ENCODE measurements at regions not wholly inside any gene's neighbourhood (a gene's known extent, or its start where the extent isn't known, plus 50 kb on each side); places are given as distances from the start of the nearest gene placed in this dataset.

GRCh38 chr13:91162589-91162988 is 184.9 kb upstream of the MIR17HG start:
- TF ChIP-seq CTCF (IDR thresholded peaks at IDR 0.05) (no peak), POLR2A (IDR thresholded peaks at IDR 0.05) (no peak)

Data from thyroid gland (tissue), 4 donors.